Trophoblast cell (in vitro differentiated cells and primary cell): ENCODE measurements at regions not wholly inside any gene's neighbourhood (a gene's known extent, or its start where the extent isn't known, plus 50 kb on each side); places are given as distances from the start of the nearest gene placed in this dataset.
"Not testable (repeated sequence)": the region's sequence is repeated elsewhere in the genome, so short reads cannot be mapped to it uniquely, and the experiment has no call there.

Experiments used
- DNase-seq, 2 donors: peaks; one replicate each; pipeline ENCODE4 v3.0.0-alpha.2; 2016
- H2AFZ ChIP-seq: 2 replicates; pipeline ENCODE4 v1.6.1; 2013; ENCODE audit warnings: low read length, moderate library complexity, mild to moderate bottlenecking; ENCODE audit not compliant: insufficient read depth, poor library complexity
- H2AK5ac ChIP-seq: 2 replicates; pipeline ENCODE4 v1.6.1; 2013; ENCODE audit warnings: mild to moderate bottlenecking, low read length
- H2BK120ac ChIP-seq: 2 replicates; pipeline ENCODE4 v1.6.1; 2013; ENCODE audit warnings: low read length, mild to moderate bottlenecking, moderate library complexity; ENCODE audit not compliant: insufficient read depth, poor library complexity
- H2BK12ac ChIP-seq: 2 replicates; pipeline ENCODE4 v1.6.1; 2013; ENCODE audit warnings: mild to moderate bottlenecking, low read length, moderate library complexity
- H2BK5ac ChIP-seq: 2 replicates; pipeline ENCODE4 v1.6.1; 2013; ENCODE audit warnings: low read length, low read depth, moderate library complexity, mild to moderate bottlenecking; ENCODE audit not compliant: poor library complexity
- H3K14ac ChIP-seq: 2 replicates; pipeline ENCODE4 v1.6.1; 2013; ENCODE audit warnings: mild to moderate bottlenecking, low read length
- H3K18ac ChIP-seq: 2 replicates; pipeline ENCODE4 v1.6.1; 2013; ENCODE audit warnings: mild to moderate bottlenecking, low read length
- H3K23ac ChIP-seq: 2 replicates; pipeline ENCODE4 v1.6.1; 2013; ENCODE audit warnings: low read length
- H3K27ac ChIP-seq: 2 replicates; pipeline ENCODE4 v1.5.1; 2013; ENCODE audit warnings: low read depth, mild to moderate bottlenecking, inconsistent platforms, low read length, moderate library complexity
- H3K27me3 ChIP-seq: 2 replicates; pipeline ENCODE4 v1.6.1; 2013; ENCODE audit warnings: inconsistent platforms, mild to moderate bottlenecking, low read length, moderate library complexity; ENCODE audit not compliant: insufficient read depth
- H3K36me3 ChIP-seq, 2 experiments: 1 replicate in 1 of 2; 2 replicates in 1 of 2; pipeline ENCODE4 v1.6.1; 2013; ENCODE audit warnings: low read length in 2 of 2, mild to moderate bottlenecking in 2 of 2, moderate library complexity in 1 of 2; ENCODE audit not compliant: insufficient read depth in 2 of 2, control insufficient read depth in 1 of 2
- H3K4ac ChIP-seq: 2 replicates; pipeline ENCODE4 v1.6.1; 2013; ENCODE audit warnings: low read depth, mild to moderate bottlenecking, low read length, moderate library complexity
- H3K4me1 ChIP-seq, 2 experiments: 1 replicate in 1 of 2; 2 replicates in 1 of 2; pipeline ENCODE4 v1.6.1; 2013; ENCODE audit warnings: low read length in 2 of 2, mild to moderate bottlenecking in 2 of 2, moderate library complexity in 1 of 2; ENCODE audit not compliant: insufficient read depth in 2 of 2, control insufficient read depth in 1 of 2
- H3K4me2 ChIP-seq: 2 replicates; pipeline ENCODE4 v1.6.1; 2013; ENCODE audit warnings: inconsistent platforms, mild to moderate bottlenecking, low read length, moderate library complexity
- H3K4me3 ChIP-seq: 2 replicates; pipeline ENCODE4 v1.5.1; 2013; ENCODE audit warnings: mild to moderate bottlenecking, low read depth, low read length, inconsistent platforms
- H3K79me1 ChIP-seq: one replicate; pipeline ENCODE4 v1.6.1; 2013; ENCODE audit warnings: low read length
- H3K79me2 ChIP-seq: 2 replicates; pipeline ENCODE4 v1.6.1; 2013; ENCODE audit warnings: low read length, mild to moderate bottlenecking; ENCODE audit not compliant: control insufficient read depth, insufficient read depth, poor library complexity
- H3K9ac ChIP-seq: 2 replicates; pipeline ENCODE4 v1.6.1; 2013; ENCODE audit warnings: mild to moderate bottlenecking, low read length
- H3K9me3 ChIP-seq: 2 replicates; pipeline ENCODE4 v1.6.1; 2013; ENCODE audit warnings: low read depth, mild to moderate bottlenecking, control low read depth, inconsistent platforms, low read length; ENCODE audit not compliant: insufficient read depth
- H4K12ac ChIP-seq: 2 replicates; pipeline ENCODE4 v1.6.1; 2013; ENCODE audit warnings: low read depth, mild to moderate bottlenecking, low read length, moderate library complexity
- H4K8ac ChIP-seq: 2 replicates; pipeline ENCODE4 v1.6.1; 2013; ENCODE audit warnings: low read depth, mild to moderate bottlenecking, low read length, moderate library complexity
- H4K91ac ChIP-seq: one replicate; pipeline ENCODE4 v1.6.1; 2013; ENCODE audit warnings: low read depth, mild to moderate bottlenecking, low read length, moderate library complexity
- WGBS: extraction: QIAGEN DNeasy Blood & Tissue Kit; methylation state at CpG from one replicate; pipeline ENCODE4 v1.1.7; 2013; ENCODE audit warnings: missing lambda C conversion rate; ENCODE audit not compliant: insufficient read length, insufficient coverage; ENCODE audit errors: extremely low coverage; 5-methylcytosine and 5-hydroxymethylcytosine counted together

GRCh38 chr5:96184510-96184909 is 222.9 kb upstream of the ELL2 start:
- H3K9ac ChIP-seq, H3K4me1 ChIP-seq, H3K36me3 ChIP-seq, H2BK120ac ChIP-seq, H3K9me3 ChIP-seq, H3K4me2 ChIP-seq, H3K18ac ChIP-seq, H4K8ac ChIP-seq, H3K27ac ChIP-seq, H3K27me3 ChIP-seq, H3K79me1 ChIP-seq, H2BK12ac ChIP-seq, H4K12ac ChIP-seq, H4K91ac ChIP-seq, H2AFZ ChIP-seq, H3K14ac ChIP-seq, H3K23ac ChIP-seq, H2BK5ac ChIP-seq, H3K79me2 ChIP-seq, DNase-seq, H2AK5ac ChIP-seq, H3K4me3 ChIP-seq, H3K4ac ChIP-seq: not testable (repeated sequence)

- Histone ChIP-seq H2AK5ac (no peak overlapping the region), H4K12ac (no peak overlapping the region), H3K9ac (no peak overlapping the region), H2BK12ac (no peak overlapping the region), H3K4me1 (no peaks in the 10 kb centered on the region), H3K9me3 (no peaks in the 10 kb centered on the region), H4K91ac (no peak overlapping the region), H3K79me2 (no peaks in the 10 kb centered on the region), H3K4me3 (no peak overlapping the region), H3K79me1 (no peaks in the 10 kb centered on the region), H4K8ac (no peak overlapping the region), H3K27ac (no peak overlapping the region), H3K18ac (no peak overlapping the region), H2BK5ac (no peak overlapping the region), H3K4ac (no peak overlapping the region), H3K23ac (no peak overlapping the region), H3K4me2 (no peak overlapping the region), H3K27me3 (no peaks in the 10 kb centered on the region), H3K36me3 (no peaks in the 10 kb centered on the region), H2BK120ac (no peak overlapping the region), H3K14ac (no peak overlapping the region), H2AFZ (no peak overlapping the region)
- no peak for DNase-seq
- no CpG with 5 or more reads among the region's 2 CpGs for WGBS
These were observed 219.2 kb upstream of the ELL2 start for GRCh38 chr5:96180684-96181435.

GRCh38 chr5:96177303-96177869 is 215.7 kb upstream of the ELL2 start:
- Histone ChIP-seq H3K79me2 (no peaks in the 10 kb centered on the region), H3K27me3 (no peaks in the 10 kb centered on the region), H3K18ac (no peak overlapping the region), H3K4me1 (no peaks in the 10 kb centered on the region), H2BK5ac (no peak overlapping the region), H2AK5ac (no peak overlapping the region), H3K4ac (no peak overlapping the region), H2AFZ (no peak overlapping the region), H3K9ac (no peak overlapping the region), H3K4me2 (peak overlapping the region; percentile 10), H3K36me3 (no peaks in the 10 kb centered on the region), H3K14ac (no peak overlapping the region), H4K91ac (no peak overlapping the region), H4K12ac (no peak overlapping the region), H3K79me1 (no peaks in the 10 kb centered on the region), H4K8ac (no peak overlapping the region), H3K23ac (no peak overlapping the region), H3K27ac (no peak overlapping the region), H2BK120ac (no peak overlapping the region), H3K4me3 (no peak overlapping the region), H3K9me3 (no peaks in the 10 kb centered on the region), H2BK12ac (no peak overlapping the region)
- peak; percentile 85 to 97 for DNase-seq
- WGBS: no CpG with 5 or more reads among the region's 5 CpGs

- H3K79me1 ChIP-seq: no peaks in the 10 kb centered on the region
- H2AK5ac ChIP-seq: no peak overlapping the region
- no peak overlapping the region for H3K4me2 ChIP-seq
- H3K36me3 ChIP-seq: no peaks in the 10 kb centered on the region
- no peaks in the 10 kb centered on the region for H3K27me3 ChIP-seq
- no CpG with 5 or more reads among the region's 2 CpGs for WGBS
- H3K18ac ChIP-seq: no peak overlapping the region
- no peak overlapping the region for H3K9ac ChIP-seq
- no peak overlapping the region for H3K27ac ChIP-seq
- H4K8ac ChIP-seq: no peak overlapping the region
- H3K4me1 ChIP-seq: no peaks in the 10 kb centered on the region
- H2BK5ac ChIP-seq: no peak overlapping the region
- no peak overlapping the region for H3K23ac ChIP-seq
- H3K79me2 ChIP-seq: no peaks in the 10 kb centered on the region
- H4K12ac ChIP-seq: no peak overlapping the region
- no peak overlapping the region for H4K91ac ChIP-seq
- no peak overlapping the region for H3K4me3 ChIP-seq
- no peak for DNase-seq
- H2BK120ac ChIP-seq: no peak overlapping the region
- H3K14ac ChIP-seq: no peak overlapping the region
- H3K4ac ChIP-seq: no peak overlapping the region
- no peaks in the 10 kb centered on the region for H3K9me3 ChIP-seq
- H2AFZ ChIP-seq: no peak overlapping the region
- H2BK12ac ChIP-seq: no peak overlapping the region
These were observed 214.4 kb upstream of the ELL2 start for GRCh38 chr5:96176022-96176421.
